GM12878 (cell line): ENCODE measurements at regions not wholly inside any gene's neighbourhood (a gene's known extent, or its start where the extent isn't known, plus 50 kb on each side); places are given as distances from the start of the nearest gene placed in this dataset.

ENCODE experiments used
- ATAC-seq: fragments of 200-7000 bp; cut with Tn5 transposase; 3 replicates; pipeline ENCODE4 v1.9.1; 2020; ENCODE audit warnings: mild to moderate bottlenecking, moderate library complexity
- BruUV-seq: library from RNA; stranded (reverse); fragments of 400-500 nt; replicated peaks from 2 replicates; lab custom pipeline; 2021; lab: Mats Ljungman, UMichigan
- CTCF ChIA-PET: fragments of 300-600 bp; sonication (Branson Sonifier 250); formaldehyde crosslinking; extraction: SDS; loops from one replicate; lab custom pipeline; 2021; ENCODE audit warnings: inconsistent platforms; lab: Yijun Ruan, JAX
- POLR2A ChIA-PET: fragments of 350-600 bp; formaldehyde crosslinking; extraction: SDS; loops from one replicate; lab custom pipeline; 2021; ENCODE audit warnings: inconsistent platforms; lab: Charles Lee
- RAD21 ChIA-PET: fragments of 300-600 bp; sonication (Branson Sonifier 250); formaldehyde crosslinking; loops from one replicate; lab custom pipeline; 2023; ENCODE audit warnings: antibody characterized with exemption; ENCODE audit not compliant: unreplicated experiment; lab: Charles Lee
- SMC1A ChIA-PET: fragments of 300-600 bp; sonication (Branson Sonifier 250); formaldehyde crosslinking; loops from one replicate; lab custom pipeline; 2023; ENCODE audit not compliant: unreplicated experiment, uncharacterized antibody; lab: Charles Lee
- DNase-seq: peaks from one replicate; pipeline ENCODE4 v3.0.0-alpha.2; 2011; ENCODE audit warnings: low read depth, low spot score
- FAIRE-seq: peaks from 3 replicates; lab custom pipeline; 2011; peaks lifted over from hg19 to GRCh38; lab: Jason Lieb, UNC
- H2AFZ ChIP-seq: 2 replicates; pipeline ENCODE4 v1.6.0; 2011; ENCODE audit warnings: low read depth, low read length, control low read depth; ENCODE audit not compliant: control insufficient read depth
- H3K27ac ChIP-seq: 2 replicates; pipeline ENCODE4 v1.5.1; 2011; ENCODE audit warnings: control low read depth; ENCODE audit not compliant: control insufficient read depth, insufficient read depth
- H3K27me3 ChIP-seq, 2 experiments: replicated peaks in 1 of 2; 2 replicates each; pipeline versions ENCODE4 v1.6.0 to v1.6.1; 2011; ENCODE audit warnings: low read length in 1 of 2; ENCODE audit not compliant: control insufficient read depth in 2 of 2, insufficient read depth in 2 of 2
- H3K36me3 ChIP-seq, 2 experiments: 2 replicates each; pipeline ENCODE4 v1.5.1; 2011; ENCODE audit warnings: low read length in 1 of 2; ENCODE audit not compliant: control insufficient read depth in 2 of 2, insufficient read depth in 2 of 2
- H3K4me1 ChIP-seq: 2 replicates; pipeline ENCODE4 v1.6.1; 2011; ENCODE audit warnings: mild to moderate bottlenecking, low read length, moderate library complexity, mixed read lengths; ENCODE audit not compliant: control insufficient read depth, insufficient read depth
- H3K4me2 ChIP-seq: 2 replicates; pipeline ENCODE4 v1.6.0; 2011; ENCODE audit warnings: control low read depth; ENCODE audit not compliant: control insufficient read depth, insufficient read depth
- H3K4me3 ChIP-seq: fragments of 200-600 bp; sonication (generic); 2 replicates; pipeline ENCODE4 v1.5.1; 2016
- H3K79me2 ChIP-seq: 2 replicates; pipeline ENCODE4 v1.6.0; 2011; ENCODE audit warnings: low read length; ENCODE audit not compliant: control insufficient read depth, insufficient read depth
- H3K9ac ChIP-seq: 2 replicates; pipeline ENCODE4 v1.8.0; 2011; ENCODE audit warnings: low read length, control low read depth, mixed read lengths; ENCODE audit not compliant: control insufficient read depth, insufficient read depth
- H3K9me3 ChIP-seq: replicated peaks from 3 replicates; pipeline ENCODE4 v1.5.1; 2011; ENCODE audit warnings: mild to moderate bottlenecking, low read length; ENCODE audit not compliant: control insufficient read depth, insufficient read depth
- H4K20me1 ChIP-seq: 2 replicates; pipeline ENCODE4 v1.6.0; 2011; ENCODE audit not compliant: control insufficient read depth, insufficient read depth
- BCL11A ChIP-seq: IDR thresholded peaks from 2 replicates; pipeline ENCODE4 v1.6.1; 2011; ENCODE audit warnings: low read depth, low read length
- BCLAF1 ChIP-seq: fragments of 450-650 bp; IDR thresholded peaks from 2 replicates; pipeline ENCODE4 v1.6.1; 2017; ENCODE audit warnings: antibody characterized with exemption, mild to moderate bottlenecking, moderate library complexity
- DPF2 ChIP-seq: fragments of 450-650 bp; IDR thresholded peaks from 2 replicates; pipeline ENCODE4 v1.6.1; 2017; ENCODE audit warnings: mild to moderate bottlenecking
- EZH2 ChIP-seq: IDR thresholded peaks from 2 replicates; pipeline ENCODE4 v1.6.1; 2012; ENCODE audit warnings: low read depth, mild to moderate bottlenecking, control low read depth, inconsistent platforms, low read length, borderline replicate concordance; ENCODE audit not compliant: control insufficient read depth
- GABPA ChIP-seq: IDR thresholded peaks from 2 replicates; pipeline ENCODE4 v1.6.1; 2014; ENCODE audit warnings: antibody characterized with exemption, low read depth, mild to moderate bottlenecking, inconsistent platforms
- IRF5 ChIP-seq: fragments of 450-650 bp; IDR thresholded peaks from 2 replicates; pipeline ENCODE4 v1.6.1; 2017; ENCODE audit warnings: borderline replicate concordance
- RAD21 ChIP-seq: IDR thresholded peaks from 2 replicates; pipeline ENCODE4 v1.6.1; 2011; ENCODE audit warnings: mild to moderate bottlenecking, low read depth, low read length, moderate library complexity; ENCODE audit not compliant: insufficient read depth
- RFX5 ChIP-seq: IDR thresholded peaks from 2 replicates; pipeline ENCODE4 v1.6.1; 2011; ENCODE audit warnings: low read depth, low read length, improper control_type of control experiment
- RUNX3 ChIP-seq: IDR thresholded peaks from 2 replicates; pipeline ENCODE4 v1.6.1; 2012; ENCODE audit warnings: low read length, inconsistent platforms
- SMAD5 ChIP-seq: IDR thresholded peaks from 2 replicates; pipeline ENCODE4 v1.6.1; 2016; ENCODE audit warnings: antibody characterized with exemption, low read depth
- SPI1 ChIP-seq: IDR thresholded peaks from 2 replicates; pipeline ENCODE4 v1.6.1; 2011; ENCODE audit warnings: low read depth, mild to moderate bottlenecking, low read length, moderate library complexity, borderline replicate concordance; ENCODE audit not compliant: insufficient read depth
- SUPT20H ChIP-seq: IDR thresholded peaks from 2 replicates; pipeline ENCODE4 v1.6.1; 2011; ENCODE audit warnings: low read depth, mild to moderate bottlenecking, low read length, moderate library complexity, borderline replicate concordance; ENCODE audit not compliant: control insufficient read depth
- SUZ12 ChIP-seq: fragments of 200-600 bp; sonication (generic); IDR thresholded peaks from one replicate; pipeline ENCODE4 v1.6.1; 2018; ENCODE audit warnings: antibody characterized with exemption, mild to moderate bottlenecking; ENCODE audit not compliant: unreplicated experiment
- TARDBP ChIP-seq: IDR thresholded peaks from 2 replicates; pipeline ENCODE4 v1.6.1; 2016; ENCODE audit warnings: borderline replicate concordance
- TCF3 ChIP-seq: IDR thresholded peaks from 2 replicates; pipeline ENCODE4 v1.6.1; 2012; ENCODE audit warnings: low read depth, mild to moderate bottlenecking, low read length, borderline replicate concordance; ENCODE audit not compliant: insufficient read depth
- YY1 ChIP-seq: IDR thresholded peaks from 2 replicates; pipeline ENCODE4 v1.6.1; 2011; ENCODE audit warnings: low read depth, mild to moderate bottlenecking, low read length
- ZBTB4 ChIP-seq: fragments of 450-650 bp; formaldehyde crosslinking; IDR thresholded peaks from 2 replicates; pipeline ENCODE4 v1.4.0; 2022; ENCODE audit warnings: mild to moderate bottlenecking, moderate library complexity
- ZNF217 ChIP-seq: fragments of 450-650 bp; IDR thresholded peaks from 2 replicates; pipeline ENCODE4 v1.6.1; 2017; ENCODE audit warnings: antibody characterized with exemption, mild to moderate bottlenecking
- WGBS: methylation state at CpG from one replicate; pipeline ENCODE4 v1.1.6; 2016; ENCODE audit warnings: low lambda C conversion rate; ENCODE audit not compliant: insufficient replicate concordance, insufficient coverage; ENCODE audit errors: missing lambda C conversion rate; 5-methylcytosine and 5-hydroxymethylcytosine counted together
- in situ Hi-C: fragments of 300-500 bp; cut with MboI; formaldehyde crosslinking; loops from 9 replicates; pipeline ENCODE4 v1.14.3; 2018; ENCODE audit warnings: mixed read lengths
- intact Hi-C: fragments of 100-400 bp; cut with micrococcal nuclease; formaldehyde crosslinking; loops from one replicate; pipeline ENCODE4 v1.14.2; 2022; ENCODE audit not compliant: unreplicated experiment

- TF ChIP-seq BCLAF1 (no peak), YY1 (no peak), RUNX3 (no peak), BCL11A (no peak), SUZ12 (no peak), SMAD5 (no peak)
Observed at GRCh38 chr2:129810521-129810920, 168.9 kb upstream of the RAB6C start (continued).

- Histone ChIP-seq H3K36me3 (no peaks in the 10 kb centered on the region), H3K9ac (no peak overlapping the region), H2AFZ (no peak overlapping the region), H3K4me1 (no peaks in the 10 kb centered on the region), H4K20me1 (no peaks in the 10 kb centered on the region), H3K27ac (no peak overlapping the region), H3K27me3 (no peaks in the 10 kb centered on the region), H3K79me2 (no peaks in the 10 kb centered on the region), H3K4me2 (no peak overlapping the region), H3K4me3 (no peak overlapping the region), H3K9me3 (no peaks in the 10 kb centered on the region; the same call in 2 of the 3 replicates)
- BruUV-seq = no TSS peak
- 14% methylated on average over 4 of the region's 4 CpGs for WGBS
- RAD21 ChIA-PET = no interaction called here
- in situ Hi-C loops = no loop called here
- CTCF ChIA-PET = no interaction called here
- peak; percentile 33 for DNase-seq
- POLR2A ChIA-PET = no interaction called here
- FAIRE-seq = no peak
- peak; percentile 81 for ATAC-seq
- SMC1A ChIA-PET = no interaction called here
- intact Hi-C loops = no loop called here
- TF ChIP-seq RAD21 (no peak), TCF3 (no peak), EZH2 (no peak), SPI1 (peak; percentile 89), ZBTB4 (CRISPR knock-in tag) (no peak), TARDBP (no peak), GABPA (no peak), DPF2 (0 out of 2 replicates have a peak, but pooled peaks have one; percentile 32), SUPT20H (no peak), IRF5 (no peak), ZNF217 (no peak), RFX5 (no peak)
Observed at GRCh38 chr2:129812071-129812470, 167.4 kb upstream of the RAB6C start.
